GM18858 (cell line): ENCODE measurements at regions not wholly inside any gene's neighbourhood (a gene's known extent, or its start where the extent isn't known, plus 50 kb on each side); places are given as distances from the start of the nearest gene placed in this dataset.

Experiments
- ATAC-seq: cut with Tn5 transposase; IDR thresholded peaks from one replicate; pipeline ENCODE4 v1.9.1; 2021; ENCODE audit not compliant: unreplicated experiment

DNA sequence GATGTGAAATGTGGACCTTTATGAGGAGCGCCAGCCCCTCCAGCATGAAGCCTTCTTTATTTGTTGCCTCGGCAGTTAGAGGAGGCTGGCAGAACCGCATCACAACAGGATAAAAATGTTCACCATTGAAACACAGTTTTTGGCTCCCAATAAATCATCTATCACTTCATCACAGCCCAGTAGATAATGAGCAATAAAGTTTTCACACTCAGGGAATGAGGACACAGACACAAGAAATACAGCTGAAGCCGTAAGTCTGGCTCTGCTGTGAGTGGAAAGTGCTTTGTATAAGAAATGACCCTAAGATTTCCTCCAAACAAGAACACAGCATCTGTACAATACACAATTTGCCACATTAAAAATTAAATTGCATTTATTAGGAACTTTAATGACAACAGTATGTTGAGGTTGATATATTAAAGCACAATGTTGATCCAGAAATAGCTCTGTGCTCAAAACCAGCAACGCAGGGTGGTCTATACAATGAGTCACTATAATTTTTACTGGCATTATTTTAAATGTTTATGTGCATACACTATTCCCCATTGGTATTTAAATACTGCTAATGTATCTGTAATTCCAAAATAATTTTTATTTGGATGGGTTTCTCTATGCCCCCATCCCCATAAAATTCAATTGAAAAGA, 301.8 kb upstream of the MGMT start:
- no peak for ATAC-seq

DNA sequence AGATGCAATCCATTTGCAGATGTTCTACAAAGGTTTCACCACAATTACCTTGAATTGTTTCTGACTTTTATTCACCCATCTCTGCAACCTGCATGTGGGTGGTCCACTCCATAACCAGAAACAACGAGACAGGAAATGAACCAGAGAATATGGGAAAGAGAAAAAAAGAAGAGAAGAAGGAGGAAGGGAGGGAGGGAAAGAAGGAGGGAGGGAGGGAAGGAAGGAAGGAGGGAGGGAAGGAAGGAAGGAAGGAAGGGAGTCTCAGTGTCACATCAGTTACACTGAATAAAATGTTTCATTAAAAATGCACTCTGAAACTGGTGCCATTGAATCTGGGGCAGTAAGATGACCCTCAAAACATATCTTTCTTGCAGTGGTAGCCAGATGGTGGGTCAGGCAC, 301.3 kb upstream of the MGMT start:
- ATAC-seq, result no peak

DNA sequence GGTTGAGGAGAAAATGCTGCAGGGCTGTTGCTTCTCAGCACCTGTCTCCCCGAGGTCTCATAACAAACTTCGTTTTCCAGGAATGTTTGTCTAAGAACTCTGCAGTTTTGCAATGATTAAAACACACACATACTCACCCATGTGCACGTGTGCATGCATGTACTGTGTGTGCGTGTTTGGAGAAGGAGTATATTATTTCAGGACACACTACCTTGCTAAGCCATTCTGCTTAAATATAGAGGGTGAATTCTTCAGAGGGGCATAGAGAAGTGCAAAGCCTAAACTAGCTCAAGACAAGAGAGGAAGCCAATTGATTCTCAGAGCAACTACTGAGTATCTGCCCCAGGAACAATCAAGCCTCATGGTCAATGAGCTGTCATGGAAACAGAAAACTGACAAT, 298.4 kb upstream of the MGMT start:
- ATAC-seq, result no peak

DNA sequence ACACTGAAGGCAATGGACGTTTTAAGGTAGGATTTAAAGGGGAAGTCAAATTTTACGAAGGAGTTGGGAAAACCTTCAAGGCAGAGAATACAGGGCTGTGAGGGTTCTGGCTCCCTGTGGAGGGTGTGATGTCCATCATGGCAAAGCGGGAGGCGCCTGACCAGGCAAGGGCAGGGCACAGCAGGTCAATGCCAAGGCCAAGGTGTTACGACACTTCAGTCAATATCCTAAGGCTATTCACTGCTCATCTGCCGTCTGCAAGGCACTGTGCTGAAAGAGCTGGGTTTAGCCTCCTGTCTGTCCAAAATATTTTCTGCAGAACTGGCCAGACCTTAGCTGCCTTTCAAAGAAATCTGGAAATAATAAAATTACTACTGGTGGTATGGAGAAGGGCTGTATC, 297.9 kb upstream of the MGMT start:
- ATAC-seq, result no peak

DNA sequence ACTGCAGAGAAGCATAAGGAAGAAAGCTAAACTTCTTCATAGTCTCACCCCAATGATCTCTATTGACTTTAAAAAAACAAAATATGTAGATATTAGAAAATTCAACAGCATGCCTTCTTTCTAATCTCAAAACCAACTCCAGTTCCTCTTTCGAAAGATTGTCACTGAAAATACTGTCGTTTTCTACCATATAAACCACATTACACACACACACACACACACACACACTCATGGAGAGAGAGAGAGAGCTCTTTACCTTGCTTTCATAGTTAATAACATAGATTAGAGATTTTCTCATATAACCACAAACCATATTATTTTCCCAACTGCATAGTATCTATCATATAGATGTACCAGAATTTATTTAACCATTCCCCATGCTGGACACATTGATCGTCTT, 296.2 kb upstream of the MGMT start:
- ATAC-seq, result no peak

DNA sequence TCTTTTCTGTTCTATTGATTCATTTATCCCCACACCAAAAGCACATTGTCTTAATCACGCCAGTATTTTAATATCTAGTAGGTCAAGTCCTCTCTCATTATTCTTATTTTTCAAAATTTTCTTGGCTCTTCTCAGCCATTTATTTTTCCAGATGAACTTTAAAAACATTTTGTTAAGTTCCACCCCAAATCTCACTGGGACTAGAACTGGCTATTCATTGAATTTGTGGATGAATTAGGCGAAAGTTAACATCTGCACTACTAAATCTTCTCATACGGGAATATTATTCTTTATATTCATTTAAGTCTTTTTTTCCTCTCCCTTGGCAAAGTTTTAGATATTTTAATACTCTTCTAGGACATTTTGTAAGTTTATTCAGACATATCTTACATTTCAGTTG, 295.2 kb upstream of the MGMT start:
- ATAC-seq, result no peak

DNA sequence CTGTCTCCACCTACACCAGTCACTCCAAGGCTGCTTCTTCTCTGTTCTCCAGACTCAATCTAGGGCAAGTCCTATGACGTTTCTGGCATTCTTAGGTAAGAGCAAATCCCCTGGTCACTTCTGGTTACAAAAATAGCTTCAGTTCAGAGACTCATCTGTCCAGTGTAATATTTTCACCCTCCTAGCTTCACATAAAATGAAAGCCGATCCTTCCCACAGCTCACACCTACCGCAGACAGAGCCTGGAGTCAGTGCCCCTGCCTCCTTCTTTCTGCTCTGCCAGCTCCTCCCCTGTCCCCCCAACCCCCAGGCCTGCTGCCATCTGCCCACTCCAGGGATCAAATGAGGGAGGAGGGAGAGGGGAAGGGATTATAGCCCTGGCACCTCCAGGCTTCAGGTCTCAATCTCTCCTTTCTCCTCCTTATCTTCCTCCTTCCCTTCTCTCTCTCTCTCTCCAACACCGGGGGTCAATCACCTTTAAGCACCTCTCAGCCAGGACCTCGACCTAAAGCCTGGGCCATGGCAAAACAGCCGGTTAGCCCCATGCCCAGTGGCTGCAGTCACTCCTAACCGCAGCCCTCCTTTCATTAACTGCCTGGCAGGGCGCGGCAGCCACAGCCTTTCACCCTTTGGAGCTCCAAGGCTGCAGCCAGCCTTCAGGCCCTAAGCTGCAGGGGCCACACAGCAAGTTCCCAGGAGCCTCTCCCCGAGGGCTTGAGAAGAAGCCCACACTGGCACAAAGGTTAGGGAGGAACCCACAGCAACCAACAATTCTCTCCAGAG, 292.6 kb upstream of the MGMT start:
- ATAC-seq, result no peak

DNA sequence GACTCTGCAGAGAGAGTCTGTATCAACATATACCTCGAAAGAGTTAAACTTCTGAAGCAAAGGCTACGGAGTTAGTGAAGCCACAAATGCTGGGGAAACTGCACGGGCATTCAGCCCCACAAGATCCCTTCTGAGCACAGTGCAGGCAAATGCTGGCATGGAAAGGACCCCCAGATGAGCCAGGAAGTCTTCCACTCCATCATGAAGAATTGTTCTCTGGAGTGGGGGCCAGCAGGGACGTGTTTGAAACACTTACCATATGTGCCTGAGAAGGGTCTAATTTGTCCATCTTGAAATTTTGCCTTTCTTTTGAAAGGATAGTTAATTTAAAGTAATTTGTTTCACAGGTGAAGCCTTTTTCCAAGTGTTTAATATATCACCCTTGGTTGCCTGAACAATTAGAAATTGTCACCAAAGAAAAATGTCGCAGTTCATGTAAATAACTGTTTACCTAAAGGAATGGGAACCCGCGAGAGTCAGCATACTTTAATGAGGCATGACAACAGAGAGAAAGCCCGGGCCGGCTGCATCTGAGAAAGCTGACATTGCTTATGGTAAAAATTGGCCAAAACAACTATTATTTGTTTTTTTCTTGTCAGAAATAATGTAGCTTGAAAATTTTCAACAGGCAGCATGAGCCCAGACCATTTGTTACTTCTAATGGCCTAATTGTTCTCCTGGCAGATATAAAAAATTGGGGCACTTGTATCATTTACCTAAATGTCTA, 287.6 kb upstream of the MGMT start:
- no peak for ATAC-seq

DNA sequence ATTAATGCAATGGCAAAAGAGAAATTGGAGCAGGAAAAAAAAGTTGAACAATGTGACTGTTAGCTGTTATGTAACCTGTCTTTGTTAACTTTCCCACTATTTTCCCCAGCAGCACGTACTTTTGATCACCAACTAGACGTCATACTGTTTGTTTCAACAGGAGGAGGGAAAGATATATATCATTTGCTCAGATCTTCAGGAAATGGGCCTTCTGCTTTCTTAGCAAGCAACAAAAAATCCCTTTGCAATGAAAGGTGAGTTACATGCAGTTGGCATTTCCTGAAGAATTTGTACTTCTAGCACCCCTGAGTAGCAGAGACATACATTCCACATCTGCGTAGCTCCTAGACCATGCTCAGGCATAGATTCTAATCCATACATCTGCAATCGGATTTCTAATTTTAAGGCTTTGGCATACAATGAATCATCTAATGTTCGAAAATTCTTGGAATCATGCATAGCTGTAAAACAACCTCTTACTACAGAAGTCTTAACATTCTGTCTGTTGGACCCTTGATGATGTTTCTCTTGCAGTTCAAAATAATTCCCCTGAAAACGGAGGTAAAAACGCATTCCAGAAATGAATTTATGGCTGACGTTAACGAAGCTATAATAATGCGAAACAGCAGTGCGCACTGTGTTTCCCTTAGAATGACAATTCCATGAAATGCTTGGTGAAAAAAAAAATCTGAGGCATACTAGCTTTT, 286.9 kb upstream of the MGMT start:
- no peak for ATAC-seq

DNA sequence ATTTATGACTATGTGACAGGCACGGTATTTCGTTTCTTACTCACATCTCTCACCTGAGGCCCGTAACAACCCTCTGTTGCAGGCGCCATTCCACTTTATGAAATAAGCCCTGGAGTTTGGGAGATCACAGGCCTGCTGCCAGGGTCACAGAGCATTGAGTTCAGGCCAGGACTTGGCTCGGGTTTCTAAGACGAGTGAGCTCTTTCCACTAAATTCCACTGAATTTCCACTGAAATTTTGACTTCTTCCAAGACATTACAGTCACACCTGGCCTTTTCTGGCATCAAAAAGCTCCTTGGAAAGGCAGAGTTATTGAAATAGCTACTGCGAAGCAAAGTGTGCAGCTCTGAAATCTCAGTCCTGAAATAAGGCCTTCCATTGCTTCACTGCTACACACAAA, 282.8 kb upstream of the MGMT start:
- ATAC-seq, result no peak

DNA sequence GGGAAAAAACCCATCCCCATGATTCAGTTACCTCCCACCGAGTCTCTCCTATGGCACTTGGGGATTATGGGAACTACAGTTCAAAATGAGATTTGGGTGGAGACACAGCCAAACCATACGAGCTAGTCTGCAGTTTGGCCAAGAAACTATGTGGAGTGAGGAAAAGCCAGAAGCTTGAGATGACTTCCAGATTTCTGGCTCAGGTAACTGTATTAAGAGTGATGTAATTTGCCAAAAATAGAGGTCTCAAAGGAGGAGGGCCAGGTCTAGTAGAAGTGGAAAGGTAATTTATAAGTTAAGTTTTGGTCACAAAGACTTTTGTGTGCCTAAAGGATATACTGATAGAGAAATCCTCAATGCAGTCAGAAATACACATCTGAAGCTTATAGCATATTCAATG, 279.7 kb upstream of the MGMT start:
- no peak for ATAC-seq

DNA sequence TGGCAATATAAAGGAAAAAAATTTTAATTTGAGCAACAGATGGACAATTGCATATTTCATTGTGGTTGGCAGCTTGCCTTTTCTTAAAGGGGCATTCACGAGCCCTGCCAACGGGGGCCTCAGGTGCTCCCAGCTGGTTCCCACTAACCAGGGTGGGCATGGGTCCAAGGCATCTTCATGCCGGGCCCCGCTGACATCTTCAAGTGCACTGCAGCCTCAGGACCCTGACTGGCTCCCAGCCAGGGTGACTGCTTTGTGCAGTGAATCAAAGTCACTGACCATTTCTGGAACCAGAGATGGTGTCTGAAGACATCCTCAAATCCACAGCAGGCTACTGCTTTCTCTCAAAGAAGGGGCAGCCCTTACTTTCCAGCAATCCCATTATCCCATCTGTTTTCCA, 275.2 kb upstream of the MGMT start:
- no peak for ATAC-seq

DNA sequence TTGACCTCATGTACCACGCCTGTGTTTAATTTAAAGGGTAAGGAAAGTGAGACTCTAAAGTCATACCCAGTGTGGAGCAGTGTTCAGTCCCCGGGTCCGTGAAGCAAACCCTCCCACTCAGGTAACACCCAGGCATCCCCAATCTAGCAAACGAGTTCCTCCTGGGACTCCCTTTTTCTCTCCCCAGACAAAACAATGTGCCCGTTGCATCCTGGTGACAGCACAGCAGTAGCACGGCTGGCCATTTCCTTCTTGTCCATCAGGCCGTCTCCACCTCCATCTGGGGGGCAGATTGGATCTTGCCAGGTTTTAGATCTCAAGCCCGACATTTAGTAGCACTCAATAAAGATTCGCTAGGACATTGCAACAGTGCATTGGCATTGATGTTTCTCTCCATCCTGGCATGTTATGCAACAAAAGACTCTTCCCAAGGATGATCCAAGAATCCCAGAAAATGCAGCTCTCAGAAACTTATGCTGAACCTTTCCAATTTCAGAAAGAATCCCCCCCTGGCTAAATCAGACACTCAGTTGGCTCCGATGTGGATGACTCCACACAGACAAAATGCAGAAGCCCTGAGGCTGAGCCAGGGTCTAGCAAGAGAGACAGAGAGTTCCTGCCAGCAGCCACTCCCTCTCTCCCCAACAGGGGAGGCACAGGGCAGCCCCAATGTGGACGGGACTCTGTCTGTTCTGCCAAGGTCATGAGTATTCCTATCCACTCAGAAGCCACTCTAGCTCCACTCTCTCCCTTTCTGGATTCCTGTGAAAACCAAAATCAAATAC, 274.5 kb upstream of the MGMT start:
- no peak for ATAC-seq

DNA sequence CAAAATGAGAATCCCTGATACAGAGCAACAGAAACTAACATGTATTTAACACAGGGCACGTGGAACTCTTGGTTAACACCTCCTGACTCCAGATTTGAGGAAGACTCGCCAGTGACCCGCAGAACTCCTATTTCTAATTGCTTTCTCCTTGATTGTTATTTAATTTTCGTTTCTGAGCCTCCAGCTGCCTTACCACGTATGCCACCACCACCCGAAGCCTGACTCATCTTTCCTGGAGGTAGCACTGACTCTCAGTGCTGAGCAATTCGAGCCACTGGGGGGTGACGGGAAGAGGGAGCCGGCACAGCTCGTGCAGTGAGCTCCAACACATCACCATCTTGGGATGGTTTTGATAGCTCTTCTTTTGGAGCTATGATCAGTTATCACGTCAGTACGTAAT, 273.9 kb upstream of the MGMT start:
- ATAC-seq, result no peak

DNA sequence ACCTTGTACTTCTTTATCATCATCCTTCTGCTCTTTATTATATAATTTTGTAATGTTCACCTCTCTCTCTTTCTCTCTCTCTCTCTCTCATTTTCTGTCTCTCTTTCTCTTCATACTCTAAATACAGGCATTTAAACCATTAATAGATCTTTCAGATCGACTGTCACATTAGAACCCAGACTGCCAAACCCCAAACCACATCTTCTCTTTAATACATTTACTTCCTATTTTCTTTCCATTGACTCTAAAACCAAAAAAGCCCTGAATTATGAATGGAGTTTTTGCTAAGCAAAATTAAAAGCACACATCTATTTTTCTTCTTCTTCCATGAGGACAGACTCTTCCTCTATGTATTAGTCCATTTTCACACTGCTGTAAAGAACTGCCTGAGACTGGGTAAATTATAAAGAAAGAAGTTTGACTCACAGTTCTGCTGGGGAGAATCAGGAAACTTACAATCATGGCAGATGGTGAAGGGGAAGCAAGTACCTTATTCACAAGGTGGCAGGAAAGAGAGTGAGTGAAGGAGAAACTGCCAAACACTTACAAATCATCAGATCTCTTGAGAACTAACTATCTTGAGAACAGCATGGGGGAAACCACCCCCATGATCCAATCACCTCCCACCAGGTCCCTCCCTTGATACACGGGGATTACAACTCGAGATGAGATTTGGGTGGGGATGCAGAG, 272.7 kb upstream of the MGMT start:
- no peak for ATAC-seq

DNA sequence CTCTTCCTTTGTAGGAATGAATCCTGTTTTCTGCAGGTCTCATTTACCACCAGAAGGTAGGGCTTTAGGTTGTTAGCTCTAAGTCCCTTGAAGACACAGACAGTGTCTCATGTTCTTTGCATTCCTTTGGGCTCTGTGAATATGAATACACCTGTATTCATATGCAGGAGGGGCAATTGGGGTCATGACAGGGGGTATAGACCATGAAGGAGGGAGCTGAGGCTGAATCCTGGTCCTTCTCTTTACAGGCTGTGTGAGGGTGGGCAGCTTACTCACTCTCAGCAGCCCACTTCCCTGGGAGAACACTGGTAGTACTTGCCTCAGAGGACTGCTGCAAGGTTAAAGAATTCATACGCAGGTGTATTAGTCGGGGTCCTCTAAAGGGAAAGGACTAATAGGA, 267.2 kb upstream of the MGMT start:
- ATAC-seq, result no peak

DNA sequence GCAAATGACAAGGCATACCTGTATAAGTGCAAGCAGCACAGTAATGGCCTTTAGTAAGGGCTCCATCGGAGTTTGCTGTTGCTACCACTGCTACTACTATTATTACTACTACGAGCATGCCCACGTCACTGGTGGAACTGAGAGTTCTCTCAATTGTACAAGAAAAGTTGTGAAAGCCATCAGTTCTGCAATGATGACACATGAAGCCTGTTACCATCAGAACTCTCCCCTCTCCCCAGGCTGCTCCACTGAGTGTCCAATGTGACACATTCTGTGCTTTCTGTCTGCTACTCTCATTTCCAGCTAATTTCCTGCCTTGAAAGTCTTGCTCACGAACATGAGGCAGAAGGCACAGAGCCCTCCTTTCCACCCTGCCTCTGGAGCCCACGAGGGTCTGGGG, 263.2 kb upstream of the MGMT start:
- no peak for ATAC-seq

DNA sequence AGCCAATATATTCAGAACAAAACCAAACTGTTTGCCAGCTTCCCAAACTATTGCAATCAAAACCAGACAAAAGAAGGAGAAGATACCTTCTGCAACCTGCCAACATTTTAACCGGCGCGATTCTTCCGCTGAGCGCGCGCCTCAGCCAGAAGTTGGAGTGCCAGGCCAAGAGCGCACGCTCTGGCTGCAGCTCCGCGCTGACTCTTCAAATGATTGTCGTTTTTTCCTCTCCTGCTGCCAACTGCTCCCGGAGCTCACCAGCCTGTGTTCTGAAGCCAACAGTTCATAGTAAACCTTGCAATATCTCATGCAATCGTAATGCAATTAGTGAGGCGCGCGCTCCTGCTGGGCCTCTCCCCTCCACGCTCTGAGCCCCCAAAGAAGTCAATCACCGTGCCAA, 259.7 kb upstream of the MGMT start:
- ATAC-seq, result no peak

DNA sequence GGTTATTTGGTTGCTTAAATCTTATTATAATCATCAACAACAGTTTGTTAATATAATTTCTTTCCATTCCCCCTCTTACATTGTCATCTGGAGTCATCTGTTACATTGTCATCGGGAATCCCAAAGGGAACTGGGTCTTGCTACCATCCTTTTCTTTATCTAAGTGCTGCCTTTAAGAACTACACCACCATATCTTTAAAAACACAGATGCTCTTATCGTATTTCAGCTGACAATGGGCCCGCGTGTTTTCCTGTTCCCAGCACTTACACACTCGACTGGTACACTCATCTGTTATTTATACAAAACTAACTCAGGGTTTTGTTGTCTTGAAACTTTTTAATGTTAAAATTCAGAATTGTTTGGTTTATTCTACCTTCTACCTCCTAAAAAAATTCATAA, 256.2 kb upstream of the MGMT start:
- ATAC-seq, result no peak

DNA sequence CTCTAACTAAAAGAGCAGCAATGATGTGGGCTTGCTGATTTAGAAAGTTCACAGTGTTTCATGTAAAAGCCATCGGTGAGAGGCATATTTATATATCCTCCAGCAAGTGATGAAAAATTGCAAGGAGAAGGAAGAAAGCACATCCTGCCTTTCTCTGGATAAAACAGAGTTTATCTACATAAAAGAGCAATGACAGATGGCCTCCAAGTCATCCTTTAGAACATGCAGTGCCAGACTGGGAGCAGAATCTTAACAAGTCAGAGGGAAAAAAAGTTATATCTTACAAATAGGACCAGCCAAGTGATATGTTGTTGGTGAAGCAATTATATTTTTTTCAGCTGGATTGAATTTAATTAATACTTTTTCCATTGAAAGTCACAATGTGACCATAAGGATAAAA, 253.8 kb upstream of the MGMT start:
- no peak for ATAC-seq
